ENCODE measurements at regions not wholly inside any gene's neighbourhood (a gene's known extent, or its start where the extent isn't known, plus 50 kb on each side); places are given as distances from the start of the nearest gene placed in this dataset.

DNA sequence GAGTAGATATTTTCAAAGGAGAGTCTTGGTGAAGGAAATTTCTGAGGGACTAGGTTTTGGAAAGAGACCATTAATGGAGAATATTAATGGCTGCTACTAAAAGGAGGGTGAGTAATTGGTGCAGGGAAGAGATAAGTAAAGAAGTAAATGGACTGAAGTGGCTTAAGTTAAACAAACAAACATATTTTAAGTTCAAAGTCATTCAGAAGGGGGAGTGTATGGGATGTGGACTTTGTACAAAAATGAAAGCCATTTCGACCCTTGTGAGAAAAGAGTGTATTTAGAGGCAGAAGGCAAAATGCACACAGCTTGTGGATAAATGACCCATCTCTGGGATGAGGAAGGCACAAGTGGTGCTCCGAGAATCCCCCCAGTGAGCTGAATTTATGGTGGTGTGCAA lies 171.7 kb downstream of the BACH1 start:
- intact Hi-C loops (cut with DNase I), result no loop called here
- Histone ChIP-seq H3K9ac (ENCODE audit: low read depth in 2 of 2, low read length in 2 of 2) (no peak overlapping the region), H3K27ac (no peak overlapping the region), H3K4me3 (no peak overlapping the region), H3K36me3 (no peaks in the 10 kb centered on the region), H3K4me1 (no peaks in the 10 kb centered on the region), H3K9me3 (no peaks in the 10 kb centered on the region), H3K27me3 (no peaks in the 10 kb centered on the region)
- DNase-seq, result no peak
- TF ChIP-seq, protein P1, sequence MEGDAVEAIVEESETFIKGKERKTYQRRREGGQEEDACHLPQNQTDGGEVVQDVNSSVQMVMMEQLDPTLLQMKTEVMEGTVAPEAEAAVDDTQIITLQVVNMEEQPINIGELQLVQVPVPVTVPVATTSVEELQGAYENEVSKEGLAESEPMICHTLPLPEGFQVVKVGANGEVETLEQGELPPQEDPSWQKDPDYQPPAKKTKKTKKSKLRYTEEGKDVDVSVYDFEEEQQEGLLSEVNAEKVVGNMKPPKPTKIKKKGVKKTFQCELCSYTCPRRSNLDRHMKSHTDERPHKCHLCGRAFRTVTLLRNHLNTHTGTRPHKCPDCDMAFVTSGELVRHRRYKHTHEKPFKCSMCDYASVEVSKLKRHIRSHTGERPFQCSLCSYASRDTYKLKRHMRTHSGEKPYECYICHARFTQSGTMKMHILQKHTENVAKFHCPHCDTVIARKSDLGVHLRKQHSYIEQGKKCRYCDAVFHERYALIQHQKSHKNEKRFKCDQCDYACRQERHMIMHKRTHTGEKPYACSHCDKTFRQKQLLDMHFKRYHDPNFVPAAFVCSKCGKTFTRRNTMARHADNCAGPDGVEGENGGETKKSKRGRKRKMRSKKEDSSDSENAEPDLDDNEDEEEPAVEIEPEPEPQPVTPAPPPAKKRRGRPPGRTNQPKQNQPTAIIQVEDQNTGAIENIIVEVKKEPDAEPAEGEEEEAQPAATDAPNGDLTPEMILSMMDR (IDR thresholded peaks at IDR 0.05), result no peak

DNA sequence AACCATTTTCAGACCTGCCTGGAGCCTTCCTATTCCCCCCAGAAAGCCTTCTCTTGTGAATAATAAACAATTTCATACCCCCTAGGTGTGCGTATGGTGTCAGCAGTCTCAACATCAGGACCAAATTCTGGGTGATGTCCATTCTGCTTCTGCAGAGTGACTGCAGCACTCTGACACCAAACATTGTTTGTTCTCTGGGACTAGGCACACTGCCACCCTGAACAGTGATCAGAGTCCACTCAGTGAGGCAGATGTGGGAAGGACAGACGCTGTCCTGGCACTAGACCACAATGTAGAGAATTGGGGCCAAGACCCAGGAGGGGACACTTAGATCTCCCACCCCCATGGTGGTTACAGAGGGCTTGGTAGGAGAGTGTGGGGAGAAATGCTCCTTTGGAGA lies 175.1 kb downstream of the BACH1 start:
- intact Hi-C loops (cut with DNase I), result no loop called here
- no peak for DNase-seq

DNA sequence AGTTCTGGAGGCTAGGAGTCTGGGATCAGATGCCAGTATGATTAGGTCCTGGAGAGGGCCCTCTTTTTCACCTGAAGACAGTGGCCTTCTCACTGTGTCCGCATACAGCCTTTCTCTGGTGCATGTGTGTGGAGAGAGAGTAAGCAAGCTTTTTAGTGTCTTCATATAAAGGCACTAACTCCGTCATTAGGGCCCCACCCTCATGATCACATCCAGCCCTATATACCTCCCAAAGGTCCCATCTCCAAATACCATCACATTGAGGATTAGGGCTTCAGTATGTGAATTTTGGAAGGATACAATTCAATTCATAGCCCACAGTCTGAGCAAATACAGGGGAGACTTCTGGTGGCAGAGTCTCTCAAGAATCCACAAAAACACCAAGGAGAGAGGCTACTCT lies 176.6 kb downstream of the BACH1 start:
- Histone ChIP-seq H3K4me1 (no peaks in the 10 kb centered on the region), H3K27me3 (no peaks in the 10 kb centered on the region), H3K9me3 (no peaks in the 10 kb centered on the region), H3K36me3 (no peaks in the 10 kb centered on the region), H3K9ac (ENCODE audit: low read depth in 2 of 2, low read length in 2 of 2) (no peak overlapping the region), H3K27ac (no peak overlapping the region), H3K4me3 (no peak overlapping the region)
- intact Hi-C loops (cut with DNase I), result no loop called here
- TF ChIP-seq, protein P1 (IDR thresholded peaks at IDR 0.05), result no peak
- no peak for DNase-seq

More for the DNA sequence above, 175.1 kb downstream of the BACH1 start:
- no peaks in the 10 kb centered on the region for H3K27me3 ChIP-seq
- H3K9ac ChIP-seq (ENCODE audit: low read depth in 2 of 2, low read length in 2 of 2), result no peak overlapping the region
- TF ChIP-seq, protein P1 (IDR thresholded peaks at IDR 0.05), result no peak
- no peaks in the 10 kb centered on the region for H3K4me1 ChIP-seq
- H3K9me3 ChIP-seq, result no peaks in the 10 kb centered on the region
- no peak overlapping the region for H3K27ac ChIP-seq
- no peaks in the 10 kb centered on the region for H3K36me3 ChIP-seq
- no peak overlapping the region for H3K4me3 ChIP-seq

DNA sequence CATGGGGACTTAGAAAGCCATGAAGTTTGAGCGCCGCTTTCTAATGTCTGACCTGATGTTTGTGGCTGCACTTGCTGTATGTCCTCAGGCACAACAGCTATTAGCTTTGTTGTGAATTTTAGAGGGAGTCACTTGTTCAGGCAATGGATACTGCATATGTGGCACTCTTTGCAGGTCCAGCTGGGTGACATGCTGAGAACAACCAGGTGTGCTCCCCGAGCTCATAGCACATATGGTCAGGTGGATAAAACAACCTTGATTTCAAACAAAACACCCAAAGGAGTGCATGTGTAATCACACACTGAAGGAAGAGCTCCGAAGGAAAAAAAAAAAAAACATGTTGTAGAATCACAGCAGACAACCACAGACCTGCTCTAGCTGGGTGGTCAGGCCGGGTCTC lies 178.6 kb downstream of the BACH1 start:
- DNase-seq, result no peak
- no peaks in the 10 kb centered on the region for H3K27me3 ChIP-seq
- H3K27ac ChIP-seq, result no peak overlapping the region
- no peak overlapping the region for H3K9ac ChIP-seq (ENCODE audit: low read depth in 2 of 2, low read length in 2 of 2)
- TF ChIP-seq, protein P1 (IDR thresholded peaks at IDR 0.05), result no peak
- H3K9me3 ChIP-seq, result no peaks in the 10 kb centered on the region
- no peak overlapping the region for H3K4me3 ChIP-seq
- no peaks in the 10 kb centered on the region for H3K36me3 ChIP-seq
- intact Hi-C loops (cut with DNase I), result no loop called here
- H3K4me1 ChIP-seq, result no peaks in the 10 kb centered on the region

DNA sequence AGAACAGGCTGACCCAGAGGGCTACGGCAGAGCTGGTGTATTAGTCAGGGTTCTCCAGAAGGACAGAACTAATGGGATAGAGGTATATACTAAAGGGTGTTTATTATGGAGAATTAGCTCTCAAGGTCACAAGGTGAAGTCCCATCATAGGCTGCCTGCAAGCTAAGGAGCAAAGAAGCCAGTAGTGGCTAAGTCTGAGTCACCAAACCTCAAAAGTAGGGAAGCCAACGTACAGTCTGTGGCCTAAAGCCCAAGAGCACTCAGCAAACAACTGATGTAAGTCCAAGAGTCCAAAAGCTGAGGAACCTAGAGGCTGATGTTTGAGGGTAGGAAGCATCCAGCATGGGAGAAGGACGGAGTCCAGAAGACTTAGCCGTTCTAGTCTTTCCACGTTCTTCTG lies 179.2 kb downstream of the BACH1 start:
- intact Hi-C loops (cut with DNase I), result loop anchor here (2.0 kb wide), 1 partner anchor 373 kb away; no protein-coding TSS in a partner anchor
- Histone ChIP-seq H3K36me3 (no peaks in the 10 kb centered on the region), H3K9ac (ENCODE audit: low read depth in 2 of 2, low read length in 2 of 2) (no peak overlapping the region), H3K9me3 (no peaks in the 10 kb centered on the region), H3K4me3 (no peak overlapping the region), H3K27ac (no peak overlapping the region), H3K27me3 (no peaks in the 10 kb centered on the region), H3K4me1 (no peaks in the 10 kb centered on the region)
- TF ChIP-seq, protein P1 (IDR thresholded peaks at IDR 0.05), result no peak
- DNase-seq, result no peak

DNA sequence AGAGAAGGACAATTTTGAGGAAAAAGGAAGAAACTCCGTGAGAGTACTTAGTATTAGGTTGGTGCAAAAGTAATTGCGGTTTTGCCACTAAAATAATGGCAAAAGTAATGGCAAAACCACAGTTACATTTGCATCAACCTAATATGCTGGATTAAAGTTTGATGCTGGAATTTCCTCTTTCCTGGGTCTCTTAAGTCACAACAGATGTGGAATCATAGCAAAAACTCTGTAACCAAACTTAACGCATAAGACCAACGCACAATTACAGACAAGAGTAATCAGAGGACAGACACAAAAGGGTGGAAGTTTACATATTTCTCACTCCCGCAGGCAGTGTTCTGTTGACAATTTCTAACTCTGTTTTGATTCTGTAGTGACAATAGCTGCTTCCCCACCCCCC lies 182.4 kb downstream of the BACH1 start:
- intact Hi-C loops (cut with DNase I), result no loop called here
- Histone ChIP-seq H3K9ac (ENCODE audit: low read depth in 2 of 2, low read length in 2 of 2) (no peak overlapping the region), H3K4me3 (no peak overlapping the region), H3K9me3 (no peaks in the 10 kb centered on the region), H3K27ac (no peak overlapping the region), H3K4me1 (no peaks in the 10 kb centered on the region), H3K27me3 (no peaks in the 10 kb centered on the region), H3K36me3 (no peaks in the 10 kb centered on the region)
- TF ChIP-seq, protein P1 (IDR thresholded peaks at IDR 0.05), result no peak
- no peak for DNase-seq

Data from colonic mucosa (tissue), 4 donors.